Endodermal cell (in vitro differentiated cells): ENCODE measurements at regions not wholly inside any gene's neighbourhood (a gene's known extent, or its start where the extent isn't known, plus 50 kb on each side); places are given as distances from the start of the nearest gene placed in this dataset.

Experiments used
- DNase-seq: peaks from one replicate; pipeline ENCODE4 v3.0.0-alpha.2; 2017
- H3K27ac ChIP-seq: 2 replicates; pipeline ENCODE4 v1.5.1; 2013; ENCODE audit warnings: mild to moderate bottlenecking, low read depth, low read length, moderate library complexity
- H3K27me3 ChIP-seq: 2 replicates; pipeline ENCODE4 v1.6.1; 2013; ENCODE audit warnings: mild to moderate bottlenecking, low read length, moderate library complexity; ENCODE audit not compliant: insufficient read depth, control insufficient read depth, poor library complexity, severe bottlenecking
- H3K36me3 ChIP-seq: 2 replicates; pipeline ENCODE4 v1.7.0; 2013; ENCODE audit warnings: mild to moderate bottlenecking, low read length, moderate library complexity; ENCODE audit not compliant: control insufficient read depth, insufficient read depth
- H3K4me1 ChIP-seq: one replicate; pipeline ENCODE4 v1.7.0; 2013; ENCODE audit warnings: low read length; ENCODE audit not compliant: control insufficient read depth, insufficient read depth
- H3K4me3 ChIP-seq: 2 replicates; pipeline ENCODE4 v1.5.1; 2013; ENCODE audit warnings: mild to moderate bottlenecking, low read length, moderate library complexity
- H3K9ac ChIP-seq: 2 replicates; pipeline ENCODE4 v1.6.1; 2013; ENCODE audit warnings: mild to moderate bottlenecking, low read length, moderate library complexity; ENCODE audit not compliant: poor library complexity, severe bottlenecking; ENCODE audit errors: extremely low read depth
- H3K9me3 ChIP-seq: 2 replicates; pipeline ENCODE4 v1.6.1; 2013; ENCODE audit warnings: mild to moderate bottlenecking, low read length, moderate library complexity; ENCODE audit not compliant: control insufficient read depth
- H3K27ac Mint-ChIP-seq: 2 replicates; pipeline ENCODE4 v1.8.0; 2020; ENCODE audit warnings: mixed read lengths
- H3K27me3 Mint-ChIP-seq: 2 replicates; pipeline ENCODE4 v1.8.0; 2021; ENCODE audit warnings: mild to moderate bottlenecking, mixed read lengths; ENCODE audit not compliant: insufficient read depth
- H3K36me3 Mint-ChIP-seq: 2 replicates; pipeline ENCODE4 v1.8.0; 2020; ENCODE audit warnings: low read depth, mixed read lengths
- H3K4me1 Mint-ChIP-seq: 2 replicates; pipeline ENCODE4 v1.8.0; 2020; ENCODE audit warnings: mixed read lengths
- H3K4me3 Mint-ChIP-seq: 2 replicates; pipeline ENCODE4 v1.8.0; 2020; ENCODE audit warnings: mild to moderate bottlenecking, moderate library complexity, mixed read lengths
- H3K9me3 Mint-ChIP-seq: 2 replicates; pipeline ENCODE4 v1.8.0; 2020; ENCODE audit warnings: mild to moderate bottlenecking, mixed read lengths
- CTCF ChIP-seq: fragments of 200-600 bp; sonication (generic); conservative IDR thresholded peaks from 2 replicates; pipeline ENCODE4 v1.5.0; 2021; ENCODE audit warnings: antibody characterized with exemption, mild to moderate bottlenecking
- WGBS, 2 experiments: methylation state at CpG; one replicate each; pipeline versions ENCODE4 v1.1.5 to v1.1.7; 2013; ENCODE audit warnings: missing lambda C conversion rate in 2 of 2, mixed read lengths in 1 of 2; ENCODE audit not compliant: insufficient coverage in 1 of 2, insufficient read length in 1 of 2; 5-methylcytosine and 5-hydroxymethylcytosine counted together

GRCh38 chr2:236430584-236430983 lies 139.0 kb upstream of the ACKR3 start:
- no peak for DNase-seq
- H3K4me3 ChIP-seq = no peak overlapping the region
- Mint-ChIP-seq H3K27me3 (no peaks in the 10 kb centered on the region), H3K27ac (no peak overlapping the region), H3K4me1 (no peaks in the 10 kb centered on the region), H3K4me3 (no peak overlapping the region), H3K36me3 (peaks cover 2% of the 10 kb centered on the region), H3K9me3 (peaks cover 7% of the 10 kb centered on the region)
- no peak overlapping the region for H3K9ac ChIP-seq
- no peak overlapping the region for H3K27ac ChIP-seq
- H3K27me3 ChIP-seq = no peaks in the 10 kb centered on the region
- no peaks in the 10 kb centered on the region for H3K4me1 ChIP-seq
- H3K36me3 ChIP-seq = no peaks in the 10 kb centered on the region
- no peaks in the 10 kb centered on the region for H3K9me3 ChIP-seq
- 94 to 100% methylated on average over 2 of the region's 2 CpGs for WGBS, 2 experiments
- TF ChIP-seq CTCF = no peak

GRCh38 chr2:236434593-236434992 lies 135.0 kb upstream of the ACKR3 start:
- no peaks in the 10 kb centered on the region for H3K4me1 Mint-ChIP-seq
- Histone ChIP-seq H3K9me3 (no peaks in the 10 kb centered on the region), H3K4me1 (no peaks in the 10 kb centered on the region), H3K36me3 (no peaks in the 10 kb centered on the region), H3K4me3 (no peak overlapping the region), H3K27ac (no peak overlapping the region), H3K9ac (no peak overlapping the region), H3K27me3 (no peaks in the 10 kb centered on the region)
- WGBS, 2 experiments = 79 to 89% methylated on average over 2 to 3 of the region's 3 CpGs
- peaks cover 8% of the 10 kb centered on the region for H3K36me3 Mint-ChIP-seq
- no peak overlapping the region for H3K4me3 Mint-ChIP-seq
- no peak for TF ChIP-seq CTCF
- no peak for DNase-seq
- H3K9me3 Mint-ChIP-seq = peaks cover 3% of the 10 kb centered on the region
- no peak overlapping the region for H3K27ac Mint-ChIP-seq
- no peaks in the 10 kb centered on the region for H3K27me3 Mint-ChIP-seq

GRCh38 chr2:236440110-236440881 lies 129.3 kb upstream of the ACKR3 start:
- Mint-ChIP-seq H3K27ac (no peak overlapping the region), H3K4me1 (no peaks in the 10 kb centered on the region), H3K36me3 (peaks cover 24% of the 10 kb centered on the region), H3K4me3 (no peak overlapping the region), H3K9me3 (peaks cover 8% of the 10 kb centered on the region), H3K27me3 (no peaks in the 10 kb centered on the region)
- H3K4me3 ChIP-seq = no peak overlapping the region
- 78 to 90% methylated on average over 4 to 5 of the region's 6 CpGs for WGBS, 2 experiments
- H3K36me3 ChIP-seq = peaks cover 7% of the 10 kb centered on the region
- H3K27me3 ChIP-seq = no peaks in the 10 kb centered on the region
- TF ChIP-seq CTCF = no peak
- no peak for DNase-seq
- no peak overlapping the region for H3K9ac ChIP-seq
- H3K27ac ChIP-seq = no peak overlapping the region
- H3K4me1 ChIP-seq = no peaks in the 10 kb centered on the region
- no peaks in the 10 kb centered on the region for H3K9me3 ChIP-seq
